BLaER1 treated with 17β-estradiol and CSF1 and Interleukin-3, amounts not matched to agents 10 nM and 100 nM (cell line): ENCODE measurements at regions not wholly inside any gene's neighbourhood (a gene's known extent, or its start where the extent isn't known, plus 50 kb on each side); places are given as distances from the start of the nearest gene placed in this dataset.

ENCODE experiments used
- H3K27ac ChIP-seq, 11 experiments: shearing (Covaris generic); formaldehyde crosslinking; 2 replicates each; pipeline ENCODE4 v1.8.1; 2022
- H3K27me3 ChIP-seq, 11 experiments: shearing (Covaris generic); formaldehyde crosslinking; 2 replicates each; pipeline ENCODE4 v1.8.1; 2022
- H3K36me3 ChIP-seq, 11 experiments: shearing (Covaris generic); formaldehyde crosslinking; 2 replicates each; pipeline ENCODE4 v1.8.1; 2022
- H3K4me1 ChIP-seq, 10 experiments: shearing (Covaris generic); formaldehyde crosslinking; 2 replicates each; pipeline ENCODE4 v1.8.1; 2022
- H3K4me2 ChIP-seq, 11 experiments: shearing (Covaris generic); formaldehyde crosslinking; 2 replicates each; pipeline ENCODE4 v1.8.1; 2022
- H3K4me3 ChIP-seq, 10 experiments: shearing (Covaris generic); formaldehyde crosslinking; 2 replicates each; pipeline ENCODE4 v1.8.1; 2022
- H3K9ac ChIP-seq, 11 experiments: shearing (Covaris generic); formaldehyde crosslinking; 2 replicates each; pipeline ENCODE4 v1.8.1; 2022
- H3K9me3 ChIP-seq, 11 experiments: shearing (Covaris generic); formaldehyde crosslinking; replicated peaks in 1 of 11; 2 replicates each; pipeline ENCODE4 v1.8.1; 2022
- H4K20me1 ChIP-seq, 11 experiments: shearing (Covaris generic); formaldehyde crosslinking; 2 replicates each; pipeline ENCODE4 v1.8.1; 2022
- Cebpa-rat ChIP-seq, 11 experiments: shearing (Covaris generic); IDR thresholded peaks; 2 replicates each; pipeline ENCODE4 v1.8.1; 2022

- Histone ChIP-seq H3K36me3 (no peaks in the 10 kb centered on the region), H3K9me3 (peaks cover 0 to 8% (median 0%) of the 10 kb centered on the region in 11 experiments; a peak in 5 of 22 replicates), H3K9ac (no peak overlapping the region), H3K4me3 (no peak overlapping the region), H4K20me1 (no peaks in the 10 kb centered on the region), H3K27ac (no peak overlapping the region), H3K4me2 (no peak overlapping the region), H3K27me3 (no peaks in the 10 kb centered on the region), H3K4me1 (peaks cover 0 to 7% (median 0%) of the 10 kb centered on the region in 10 experiments; a peak in 1 of 20 replicates)
- no peak for TF ChIP-seq Cebpa-rat (IDR thresholded peaks at IDR 0.05)
These were observed 428.6 kb downstream of the DTHD1 start for GRCh38 chr4:36709991-36710390.

GRCh38 chr4:36712013-36712412, 430.6 kb downstream of the DTHD1 start:
- peaks cover 0 to 7% (median 0%) of the 10 kb centered on the region in 11 experiments; a peak in 7 of 22 replicates for H3K9me3 ChIP-seq

DNA sequence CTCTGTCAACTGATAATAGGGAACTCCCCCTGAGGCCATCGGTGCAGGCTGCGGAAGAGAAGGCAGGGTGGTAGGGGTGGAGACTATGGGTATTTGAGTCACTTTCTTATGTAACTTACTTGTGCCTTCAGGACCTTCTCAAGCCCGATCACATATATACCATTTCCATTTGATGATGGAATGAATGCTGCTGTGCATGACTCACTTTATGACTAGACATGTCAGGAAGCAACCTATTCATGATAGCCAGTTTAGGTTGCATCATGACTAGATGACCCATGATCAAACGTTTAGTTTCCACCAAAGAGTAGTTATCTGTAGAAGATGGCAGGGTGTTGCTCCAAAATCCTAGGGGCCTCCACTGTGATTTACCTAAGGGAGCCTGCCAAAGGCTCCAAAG, 435.5 kb downstream of the DTHD1 start:
- no peaks in the 10 kb centered on the region for H3K36me3 ChIP-seq
- no peak overlapping the region for H3K9ac ChIP-seq
- H3K27me3 ChIP-seq, result no peaks in the 10 kb centered on the region
- H3K4me3 ChIP-seq, result no peak overlapping the region
- no peaks in the 10 kb centered on the region for H4K20me1 ChIP-seq
- H3K27ac ChIP-seq, result no peak overlapping the region
- peaks cover 0 to 7% (median 0%) of the 10 kb centered on the region in 11 experiments; a peak in 3 of 22 replicates for H3K9me3 ChIP-seq
- H3K4me1 ChIP-seq, result peaks cover 0 to 7% (median 0%) of the 10 kb centered on the region in 10 experiments; a peak in 1 of 20 replicates
- no peak overlapping the region for H3K4me2 ChIP-seq
- TF ChIP-seq Cebpa-rat (IDR thresholded peaks at IDR 0.05), result no peak

More at GRCh38 chr4:36712013-36712412, 430.6 kb downstream of the DTHD1 start:
- Histone ChIP-seq H4K20me1 (no peaks in the 10 kb centered on the region), H3K27ac (no peak overlapping the region), H3K9ac (no peak overlapping the region), H3K27me3 (no peaks in the 10 kb centered on the region), H3K36me3 (no peaks in the 10 kb centered on the region), H3K4me3 (no peak overlapping the region), H3K4me2 (no peak overlapping the region), H3K4me1 (peaks cover 0 to 7% (median 0%) of the 10 kb centered on the region in 10 experiments; a peak in 1 of 20 replicates)
- no peak for TF ChIP-seq Cebpa-rat (IDR thresholded peaks at IDR 0.05)

DNA sequence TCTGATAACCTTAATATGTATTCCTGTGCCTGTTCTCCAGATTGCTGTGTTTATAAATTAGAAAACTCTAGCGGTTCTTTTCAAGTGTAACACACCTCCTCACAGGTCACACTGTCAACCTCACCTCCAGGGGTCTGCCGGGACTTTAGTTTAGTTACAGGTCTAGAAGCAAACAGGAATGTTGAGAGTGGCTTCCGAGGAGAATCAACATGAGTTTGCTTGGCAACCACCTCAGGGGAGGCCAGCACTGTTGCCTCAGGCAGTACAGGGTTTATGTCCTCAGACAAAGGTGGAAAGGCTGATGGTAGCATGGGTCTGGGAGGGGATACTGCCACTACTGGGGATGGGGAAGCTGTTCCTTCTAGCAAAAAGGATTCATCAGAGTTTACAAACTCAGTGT, 438.0 kb downstream of the DTHD1 start:
- Histone ChIP-seq H3K9me3 (peaks cover 0 to 7% (median 0%) of the 10 kb centered on the region in 11 experiments; a peak in 3 of 22 replicates), H3K9ac (no peak overlapping the region), H3K36me3 (no peaks in the 10 kb centered on the region), H4K20me1 (no peaks in the 10 kb centered on the region), H3K27me3 (no peaks in the 10 kb centered on the region), H3K4me2 (no peak overlapping the region), H3K4me1 (no peaks in the 10 kb centered on the region), H3K4me3 (no peak overlapping the region), H3K27ac (no peak overlapping the region)
- no peak for TF ChIP-seq Cebpa-rat (IDR thresholded peaks at IDR 0.05)

GRCh38 chr4:36722986-36723385, 441.6 kb downstream of the DTHD1 start:
- Histone ChIP-seq H3K27ac (no peak overlapping the region), H3K27me3 (no peaks in the 10 kb centered on the region), H3K9ac (no peak overlapping the region), H4K20me1 (no peaks in the 10 kb centered on the region), H3K9me3 (no peaks in the 10 kb centered on the region), H3K4me3 (no peak overlapping the region), H3K4me1 (no peaks in the 10 kb centered on the region), H3K4me2 (no peak overlapping the region), H3K36me3 (no peaks in the 10 kb centered on the region)
- no peak for TF ChIP-seq Cebpa-rat (IDR thresholded peaks at IDR 0.05)

DNA sequence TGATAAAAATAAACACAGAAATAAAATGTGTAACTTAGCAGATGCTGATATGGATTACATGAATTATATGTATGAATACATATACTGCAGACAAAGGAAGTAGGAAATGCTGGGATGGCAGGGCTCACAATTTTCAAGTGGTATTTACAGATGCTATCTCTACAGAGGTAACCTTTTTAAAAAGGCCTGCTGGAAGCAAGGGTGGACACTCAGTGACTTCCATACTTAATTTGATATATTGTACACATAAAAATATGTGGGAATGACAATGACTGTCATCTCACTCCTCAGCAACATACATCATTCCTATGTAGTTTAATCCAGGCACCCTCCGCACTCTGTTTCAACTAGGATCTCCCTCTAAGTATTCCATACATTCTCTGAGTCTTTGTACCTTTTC, 452.9 kb downstream of the DTHD1 start:
- no peaks in the 10 kb centered on the region for H3K4me1 ChIP-seq
- H3K9ac ChIP-seq, result no peak overlapping the region
- H3K9me3 ChIP-seq, result no peaks in the 10 kb centered on the region
- H3K4me3 ChIP-seq, result no peak overlapping the region
- H3K27ac ChIP-seq, result no peak overlapping the region
- H3K4me2 ChIP-seq, result no peak overlapping the region
- no peaks in the 10 kb centered on the region for H3K27me3 ChIP-seq
- no peaks in the 10 kb centered on the region for H3K36me3 ChIP-seq
- TF ChIP-seq Cebpa-rat (IDR thresholded peaks at IDR 0.05), result no peak
- no peaks in the 10 kb centered on the region for H4K20me1 ChIP-seq

GRCh38 chr4:36737691-36738090, 456.3 kb downstream of the DTHD1 start:
- Histone ChIP-seq H4K20me1 (no peaks in the 10 kb centered on the region), H3K27ac (no peak overlapping the region), H3K9ac (no peak overlapping the region), H3K9me3 (no peaks in the 10 kb centered on the region), H3K4me3 (no peak overlapping the region), H3K4me2 (no peak overlapping the region), H3K4me1 (no peaks in the 10 kb centered on the region), H3K36me3 (no peaks in the 10 kb centered on the region), H3K27me3 (no peaks in the 10 kb centered on the region)
- TF ChIP-seq Cebpa-rat (IDR thresholded peaks at IDR 0.05), result no peak

DNA sequence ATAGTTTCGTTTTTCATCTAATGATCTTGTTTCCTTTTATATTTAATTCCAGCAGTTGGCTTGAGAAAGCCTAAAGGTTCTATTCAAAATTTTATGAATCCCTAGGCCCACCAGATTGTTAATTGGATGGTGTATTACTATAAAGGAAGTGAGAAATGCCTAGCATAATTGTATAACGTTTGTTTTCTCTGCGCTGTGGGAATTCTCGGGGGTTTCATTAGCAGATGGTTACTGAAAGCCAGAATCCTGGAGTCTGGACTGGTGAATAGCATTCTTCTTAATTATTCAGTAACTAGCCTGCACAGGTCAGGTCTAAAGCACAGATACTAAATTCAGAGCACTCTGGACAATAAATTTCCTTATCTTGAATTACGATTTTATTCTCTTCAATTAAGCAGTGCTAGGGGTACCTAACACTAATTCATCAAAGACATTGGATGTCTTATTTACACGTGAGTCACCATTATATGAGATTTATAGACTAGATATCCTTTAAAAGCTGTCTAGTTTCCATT, 459.4 kb downstream of the DTHD1 start:
- Histone ChIP-seq H4K20me1 (no peaks in the 10 kb centered on the region), H3K4me1 (no peaks in the 10 kb centered on the region)

DNA sequence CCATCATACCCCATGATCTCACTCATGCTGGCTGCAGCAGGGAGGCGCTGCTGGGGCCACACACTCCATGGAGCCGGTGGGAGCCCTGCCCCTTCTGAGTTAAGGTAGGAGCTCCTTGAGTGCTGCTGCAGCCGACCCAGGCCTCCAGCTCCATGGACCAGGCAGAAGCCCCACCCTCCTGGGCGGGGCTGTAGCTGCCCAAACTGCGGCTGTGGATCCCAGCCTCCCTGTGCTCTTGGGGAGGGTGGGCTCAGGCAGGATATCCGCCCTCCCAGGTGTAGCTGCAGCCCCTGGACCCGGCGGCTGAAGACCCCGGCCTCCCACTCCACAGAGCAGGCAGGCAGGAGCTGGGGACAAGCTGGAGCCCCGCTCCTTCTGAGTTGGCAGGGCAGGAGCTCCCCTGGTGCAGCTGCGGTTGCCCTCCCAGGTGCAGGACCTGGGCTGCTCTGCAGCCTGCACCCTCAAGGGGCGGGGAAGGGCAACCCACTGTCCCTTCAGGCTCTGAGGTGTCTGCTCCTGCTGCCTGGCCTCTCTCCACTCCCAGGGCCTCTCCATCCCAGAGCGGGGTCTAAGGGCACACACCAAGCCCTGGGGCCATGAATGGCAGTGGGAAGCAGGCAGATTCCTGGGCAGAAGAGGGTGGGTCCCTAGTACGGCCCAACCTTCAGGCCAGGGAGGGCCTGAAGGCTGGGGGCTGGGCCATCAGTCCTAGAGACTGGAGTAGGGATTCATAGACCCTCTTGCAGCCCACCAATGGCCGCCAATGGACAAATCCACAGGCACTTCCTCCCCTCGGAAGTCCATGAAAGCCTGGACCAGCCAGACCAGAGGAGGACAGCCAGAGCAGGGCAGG, 466.1 kb downstream of the DTHD1 start:
- Histone ChIP-seq H3K27me3 (no peaks in the 10 kb centered on the region), H4K20me1 (no peaks in the 10 kb centered on the region), H3K4me1 (no peaks in the 10 kb centered on the region; a peak in 1 of 20 replicates), H3K36me3 (no peaks in the 10 kb centered on the region), H3K27ac (no peak overlapping the region), H3K9ac (no peak overlapping the region), H3K4me3 (no peak overlapping the region), H3K9me3 (peaks cover 0 to 5% (median 0%) of the 10 kb centered on the region in 11 experiments; a peak in 5 of 22 replicates), H3K4me2 (no peak overlapping the region)
- TF ChIP-seq Cebpa-rat (IDR thresholded peaks at IDR 0.05), result no peak

More for the DNA sequence above, 459.4 kb downstream of the DTHD1 start:
- H3K36me3 ChIP-seq, result no peaks in the 10 kb centered on the region
- H3K27ac ChIP-seq, result no peak overlapping the region
- H3K9me3 ChIP-seq, result no peaks in the 10 kb centered on the region; a peak in 2 of 22 replicates
- H3K4me3 ChIP-seq, result no peak overlapping the region
- no peak overlapping the region for H3K4me2 ChIP-seq
- no peak overlapping the region for H3K9ac ChIP-seq
- TF ChIP-seq Cebpa-rat (IDR thresholded peaks at IDR 0.05), result no peak
- H3K27me3 ChIP-seq, result no peaks in the 10 kb centered on the region
